Testis (tissue), 2 donors: ENCODE measurements at regions not wholly inside any gene's neighbourhood (a gene's known extent, or its start where the extent isn't known, plus 50 kb on each side); places are given as distances from the start of the nearest gene placed in this dataset.

Source experiments
- DNase-seq: peaks from one replicate; pipeline ENCODE4 v3.0.0-alpha.2; 2019
- H3K27ac ChIP-seq, 2 donors: fragments of 200-600 bp; sonication (generic); one replicate each; pipeline ENCODE4 v1.5.1; 2019
- H3K27me3 ChIP-seq: fragments of 200-600 bp; sonication (generic); one replicate; pipeline ENCODE4 v1.5.1; 2019
- H3K36me3 ChIP-seq: fragments of 200-600 bp; sonication (generic); one replicate; pipeline ENCODE4 v1.5.1; 2017; ENCODE audit warnings: low read depth; ENCODE audit errors: missing control alignments
- H3K4me1 ChIP-seq: fragments of 200-600 bp; sonication (generic); one replicate; pipeline ENCODE4 v1.5.1; 2019
- H3K4me3 ChIP-seq, 2 donors: fragments of 200-600 bp; sonication (generic); one replicate each; pipeline ENCODE4 v1.5.1; 2017 to 2019
- H3K9me3 ChIP-seq: fragments of 200-600 bp; sonication (generic); one replicate; pipeline ENCODE4 v1.5.1; 2017
- POLR2A ChIP-seq: fragments of 450-650 bp; IDR thresholded peaks from one replicate; pipeline ENCODE4 v1.6.1; 2017; ENCODE audit warnings: antibody characterized with exemption, mild to moderate bottlenecking, moderate library complexity
- WGBS, 2 donors: methylation state at CpG; one replicate each; pipeline ENCODE4 v1.1.5; 2018; 5-methylcytosine and 5-hydroxymethylcytosine counted together
- intact Hi-C: fragments of 100-400 bp; cut with DNase I; formaldehyde crosslinking; loops from one replicate; pipeline ENCODE4 v1.15.1; 2023; ENCODE audit warnings: low total_unique reads
- TF ChIP-seq, protein P1 (sequence below), 3 experiments: fragments of 450-650 bp in 2 of 3; fragments of 200-600 bp in 1 of 3; sonication (generic) in 1 of 3; IDR thresholded peaks; one replicate each; pipeline ENCODE4 v1.5.1; 2016 to 2019; ENCODE audit warnings: antibody characterized with exemption in 3 of 3, mild to moderate bottlenecking in 2 of 3, moderate library complexity in 1 of 3

DNA sequence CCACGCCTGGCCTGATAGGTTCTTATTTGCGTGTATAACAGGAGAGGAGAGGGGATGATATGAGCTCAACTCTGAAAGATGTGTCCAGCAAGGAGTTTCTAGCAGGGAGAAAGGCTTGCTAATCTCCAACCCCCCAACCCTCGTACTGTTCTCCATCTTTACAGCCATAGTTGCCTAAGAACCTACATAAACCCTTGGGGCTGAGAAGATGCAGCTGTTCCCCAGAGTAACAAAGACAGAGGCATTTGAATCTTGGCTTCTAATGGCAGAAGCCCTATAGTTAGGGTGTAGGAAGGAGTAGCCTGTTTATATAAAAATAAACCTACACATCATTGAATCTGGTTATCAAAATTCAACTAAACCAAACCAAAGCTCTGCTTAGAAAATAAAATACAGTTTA is 631.4 kb upstream of the SLC35B3 start:
- Histone ChIP-seq H3K36me3 (no peaks in the 10 kb centered on the region), H3K27me3 (no peaks in the 10 kb centered on the region)
- intact Hi-C loops = no loop called here

DNA sequence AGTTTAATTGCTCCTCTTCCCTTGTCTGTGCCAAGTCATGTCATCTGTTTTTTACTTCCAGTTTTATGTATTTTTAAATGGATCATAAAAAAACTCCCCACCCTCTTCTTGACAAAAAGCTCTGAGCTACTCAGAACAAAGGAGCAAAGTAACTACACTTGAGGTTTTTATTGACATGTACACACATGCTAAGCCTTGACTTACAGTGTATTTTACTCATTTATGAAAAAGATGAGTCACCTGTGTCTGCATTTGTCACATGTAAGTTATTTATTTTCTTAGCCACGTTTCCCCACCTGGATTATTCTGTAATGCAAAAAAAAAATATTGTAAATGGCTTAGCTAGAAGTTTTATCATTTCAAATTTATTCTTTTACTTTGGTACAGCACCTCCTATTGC is 628.8 kb upstream of the SLC35B3 start:
- Histone ChIP-seq H3K36me3 (no peaks in the 10 kb centered on the region), H3K27me3 (no peaks in the 10 kb centered on the region), H3K27ac (no peak overlapping the region), H3K4me3 (no peak overlapping the region), H3K4me1 (no peaks in the 10 kb centered on the region), H3K9me3 (no peaks in the 10 kb centered on the region)
- WGBS, 2 donors = 62 to 79% methylated on average over 1 of the region's 1 CpG
- DNase-seq = no peak
- intact Hi-C loops = no loop called here
- TF ChIP-seq, protein P1, sequence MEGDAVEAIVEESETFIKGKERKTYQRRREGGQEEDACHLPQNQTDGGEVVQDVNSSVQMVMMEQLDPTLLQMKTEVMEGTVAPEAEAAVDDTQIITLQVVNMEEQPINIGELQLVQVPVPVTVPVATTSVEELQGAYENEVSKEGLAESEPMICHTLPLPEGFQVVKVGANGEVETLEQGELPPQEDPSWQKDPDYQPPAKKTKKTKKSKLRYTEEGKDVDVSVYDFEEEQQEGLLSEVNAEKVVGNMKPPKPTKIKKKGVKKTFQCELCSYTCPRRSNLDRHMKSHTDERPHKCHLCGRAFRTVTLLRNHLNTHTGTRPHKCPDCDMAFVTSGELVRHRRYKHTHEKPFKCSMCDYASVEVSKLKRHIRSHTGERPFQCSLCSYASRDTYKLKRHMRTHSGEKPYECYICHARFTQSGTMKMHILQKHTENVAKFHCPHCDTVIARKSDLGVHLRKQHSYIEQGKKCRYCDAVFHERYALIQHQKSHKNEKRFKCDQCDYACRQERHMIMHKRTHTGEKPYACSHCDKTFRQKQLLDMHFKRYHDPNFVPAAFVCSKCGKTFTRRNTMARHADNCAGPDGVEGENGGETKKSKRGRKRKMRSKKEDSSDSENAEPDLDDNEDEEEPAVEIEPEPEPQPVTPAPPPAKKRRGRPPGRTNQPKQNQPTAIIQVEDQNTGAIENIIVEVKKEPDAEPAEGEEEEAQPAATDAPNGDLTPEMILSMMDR (IDR thresholded peaks at IDR 0.05) = no peak
- no peak for TF ChIP-seq POLR2A

More for the DNA sequence above, 631.4 kb upstream of the SLC35B3 start:
- 79 to 89% methylated on average over 3 of the region's 3 CpGs for WGBS, 2 donors
- Histone ChIP-seq H3K4me3 (no peak overlapping the region), H3K27ac (no peak overlapping the region), H3K9me3 (no peaks in the 10 kb centered on the region), H3K4me1 (no peaks in the 10 kb centered on the region)
- TF ChIP-seq POLR2A = no peak
- TF ChIP-seq, protein P1 (IDR thresholded peaks at IDR 0.05) = no peak
- DNase-seq = no peak

DNA sequence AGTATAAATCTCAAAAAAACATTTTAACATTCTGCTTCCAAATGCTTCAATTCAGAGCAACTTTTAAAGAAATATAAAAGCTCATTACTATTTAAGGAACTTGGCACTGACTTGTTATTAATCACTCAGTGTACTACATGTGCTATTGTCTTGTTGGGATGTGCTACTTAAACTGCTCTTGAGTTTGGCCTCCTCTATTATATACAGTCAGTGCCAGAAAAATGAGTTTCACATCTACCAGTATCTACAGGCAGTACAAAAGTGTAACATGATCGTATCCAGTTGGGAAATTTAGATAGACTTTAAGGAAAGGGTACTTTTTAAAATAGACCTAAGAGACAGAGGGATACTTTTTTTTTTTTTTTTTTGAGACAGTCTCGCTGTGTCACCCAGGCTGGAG is 627.3 kb upstream of the SLC35B3 start:
- WGBS, 2 donors = 77 to 81% methylated on average over 2 of the region's 2 CpGs
- TF ChIP-seq POLR2A = no peak
- TF ChIP-seq, protein P1 (IDR thresholded peaks at IDR 0.05) = no peak
- Histone ChIP-seq H3K9me3 (no peaks in the 10 kb centered on the region), H3K36me3 (no peaks in the 10 kb centered on the region), H3K4me3 (no peak overlapping the region), H3K27me3 (no peaks in the 10 kb centered on the region), H3K4me1 (no peaks in the 10 kb centered on the region), H3K27ac (no peak overlapping the region)
- no peak for DNase-seq
- intact Hi-C loops = no loop called here

DNA sequence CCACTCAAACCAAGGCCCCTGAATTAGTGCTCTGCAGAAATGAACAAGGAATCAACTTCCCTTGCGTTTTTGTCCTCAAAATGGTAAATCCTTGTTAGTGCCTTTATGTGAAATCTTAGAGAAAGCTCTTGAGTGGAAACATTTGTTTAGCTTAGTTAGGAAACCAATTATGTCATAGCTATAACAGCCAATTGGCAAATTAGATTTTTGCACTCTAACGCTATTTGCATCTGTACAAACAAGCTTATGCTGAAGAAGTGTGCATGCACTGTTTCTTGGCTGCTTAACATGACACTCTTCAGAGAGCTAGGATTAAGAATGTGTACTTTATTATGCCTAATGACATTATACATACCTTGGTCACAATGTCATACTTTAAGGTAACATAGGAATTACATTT is 622.6 kb upstream of the SLC35B3 start:
- intact Hi-C loops = no loop called here
- 76 to 84% methylated on average over 2 of the region's 2 CpGs for WGBS, 2 donors

DNA sequence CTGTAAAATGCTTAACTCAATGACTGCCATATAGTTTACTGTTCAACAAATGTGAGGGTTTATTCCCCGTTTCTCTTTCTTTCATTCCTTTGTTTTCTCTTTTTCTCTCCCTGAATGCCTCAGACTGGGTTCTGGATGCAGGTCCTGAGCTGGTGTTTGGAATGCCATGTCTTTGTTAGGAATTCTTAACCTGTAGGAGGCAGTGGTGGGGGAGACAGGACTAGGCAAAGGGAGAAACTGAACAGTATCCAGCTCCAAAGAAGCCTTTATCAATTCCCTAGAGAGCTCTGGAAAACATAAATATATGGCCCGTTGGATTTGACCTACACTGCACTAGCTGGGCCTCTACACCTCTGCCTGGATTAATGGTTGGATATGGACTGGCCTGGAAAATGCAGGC is 621.2 kb upstream of the SLC35B3 start:
- intact Hi-C loops = no loop called here

More for the DNA sequence above, 622.6 kb upstream of the SLC35B3 start:
- TF ChIP-seq POLR2A = no peak
- TF ChIP-seq, protein P1 (IDR thresholded peaks at IDR 0.05) = no peak
- Histone ChIP-seq H3K27me3 (no peaks in the 10 kb centered on the region), H3K4me3 (no peak overlapping the region), H3K9me3 (no peaks in the 10 kb centered on the region), H3K4me1 (no peaks in the 10 kb centered on the region), H3K27ac (no peak overlapping the region), H3K36me3 (no peaks in the 10 kb centered on the region)
- no peak for DNase-seq

More for the DNA sequence above, 621.2 kb upstream of the SLC35B3 start:
- no peak for DNase-seq
- Histone ChIP-seq H3K4me1 (no peaks in the 10 kb centered on the region), H3K9me3 (no peaks in the 10 kb centered on the region), H3K4me3 (no peak overlapping the region), H3K27ac (no peak overlapping the region), H3K36me3 (no peaks in the 10 kb centered on the region), H3K27me3 (no peaks in the 10 kb centered on the region)
- WGBS, 2 donors = 43 to 48% methylated on average over 2 of the region's 2 CpGs
- TF ChIP-seq, protein P1 (IDR thresholded peaks at IDR 0.05) = no peak
